Kidney (tissue), 13 donors: ENCODE measurements at regions not wholly inside any gene's neighbourhood (a gene's known extent, or its start where the extent isn't known, plus 50 kb on each side); places are given as distances from the start of the nearest gene placed in this dataset.

ENCODE experiments used
- DNase-seq, 5 donors: peaks; one replicate each; pipeline ENCODE4 v3.0.0-alpha.2; 2013 to 2020
- FAIRE-seq: peaks from 2 replicates; lab custom pipeline; 2012; peaks lifted over from hg19 to GRCh38; lab: Jason Lieb, UNC
- H3K27ac ChIP-seq, 2 donors: one replicate each; pipeline ENCODE4 v1.7.0; 2013; ENCODE audit warnings: low read depth in 2 of 2, low read length in 2 of 2, inconsistent platforms in 1 of 2
- H3K27me3 ChIP-seq: one replicate; pipeline ENCODE4 v1.7.1; 2013; ENCODE audit warnings: low read length, inconsistent platforms; ENCODE audit not compliant: control insufficient read depth, insufficient read depth
- H3K36me3 ChIP-seq, 3 donors: one replicate each; pipeline versions ENCODE4 v1.7.0 to v1.7.1; 2013; ENCODE audit warnings: low read length in 3 of 3, control low read depth in 1 of 3, inconsistent platforms in 1 of 3; ENCODE audit not compliant: insufficient read depth in 3 of 3, control insufficient read depth in 2 of 3
- H3K4me1 ChIP-seq, 3 donors: one replicate each; pipeline versions ENCODE4 v1.7.0 to v1.7.1; 2013; ENCODE audit warnings: low read length in 3 of 3, inconsistent platforms in 1 of 3, low read depth in 1 of 3; ENCODE audit not compliant: control insufficient read depth in 2 of 3, insufficient read depth in 2 of 3
- H3K4me3 ChIP-seq, 3 donors: one replicate each; pipeline versions ENCODE4 v1.7.0 to v1.8.1; 2013; ENCODE audit warnings: low read length in 3 of 3, control low read depth in 1 of 3, inconsistent platforms in 1 of 3
- H3K9ac ChIP-seq, 3 donors: one replicate each; pipeline versions ENCODE4 v1.7.0 to v1.7.1; 2013; ENCODE audit warnings: low read length in 3 of 3, control low read depth in 1 of 3, inconsistent platforms in 1 of 3
- H3K9me3 ChIP-seq, 3 donors: one replicate each; pipeline versions ENCODE4 v1.7.0 to v1.7.1; 2013; ENCODE audit warnings: low read length in 3 of 3, control low read depth in 1 of 3, inconsistent platforms in 1 of 3; ENCODE audit not compliant: control insufficient read depth in 2 of 3, insufficient read depth in 1 of 3
- CTCF ChIP-seq: IDR thresholded peaks from 3 replicates; pipeline ENCODE4 v1.5.1; 2012; ENCODE audit warnings: mild to moderate bottlenecking, moderate library complexity, borderline replicate concordance; ENCODE audit not compliant: insufficient read depth; ENCODE audit errors: extremely low read depth
- intact Hi-C: fragments of 100-400 bp; cut with DNase I; formaldehyde crosslinking; loops from one replicate; pipeline ENCODE4 v1.11.1; 2022
- donor health status: control.
- donor health status: control.
- donor health status: control.
- donor health status: control.
- donor health status: control.
- donor health status: DM: yes; HTN: yes; CAD: no.
- donor health status: Normal renal cell carcinoma (clear cell type).

DNA sequence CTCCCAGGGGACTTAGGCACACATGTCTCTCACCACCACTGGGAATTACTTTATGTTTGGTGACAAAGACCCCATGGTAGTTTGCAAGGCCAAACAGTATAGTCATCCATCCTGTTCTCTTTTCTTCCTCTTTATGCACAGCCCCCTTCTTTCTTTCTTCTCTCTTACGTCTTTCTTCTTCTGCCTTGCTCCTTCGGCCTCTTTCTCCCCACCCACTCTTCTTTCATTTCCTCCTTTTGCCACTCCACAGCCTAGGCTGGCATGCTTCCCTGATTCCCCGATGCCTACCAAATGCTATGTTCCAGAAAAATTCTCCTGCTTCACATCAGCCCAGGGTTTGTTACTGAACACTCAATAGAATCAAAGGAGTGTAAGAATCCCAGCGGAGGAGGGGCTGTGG, 62.4 kb upstream of the MKLN1 start:
- Histone ChIP-seq H3K4me3 (no peak overlapping the region), H3K27me3 (no peaks in the 10 kb centered on the region), H3K4me1 (no peaks in the 10 kb centered on the region), H3K9ac (no peak overlapping the region), H3K27ac (no peak overlapping the region), H3K36me3 (no peaks in the 10 kb centered on the region), H3K9me3 (no peaks in the 10 kb centered on the region)
- intact Hi-C loops: no loop called here
- DNase-seq (no peak), FAIRE-seq (no peak)
- no peak for TF ChIP-seq CTCF

DNA sequence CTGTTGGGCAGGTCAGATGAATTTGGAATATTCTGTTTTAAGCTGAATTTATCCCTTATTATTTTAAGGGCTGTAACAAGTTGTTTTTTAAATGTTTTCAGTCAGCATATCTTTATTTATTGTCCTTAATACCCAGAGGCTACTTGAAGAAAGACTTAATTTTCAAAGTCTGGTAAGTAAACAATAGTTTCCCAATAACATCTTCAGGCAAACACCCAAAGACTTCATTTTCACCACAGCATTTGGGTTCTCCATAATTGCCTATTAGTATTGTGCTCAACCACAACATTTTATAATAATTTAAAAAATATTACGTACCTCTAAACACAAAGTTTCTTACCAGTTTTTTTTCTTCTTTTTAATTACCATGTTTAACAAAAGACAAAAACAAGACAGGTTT, 60.0 kb upstream of the MKLN1 start:
- Histone ChIP-seq H3K4me3 (no peak overlapping the region), H3K9me3 (no peaks in the 10 kb centered on the region), H3K36me3 (no peaks in the 10 kb centered on the region), H3K27ac (no peak overlapping the region), H3K27me3 (no peaks in the 10 kb centered on the region), H3K9ac (no peak overlapping the region), H3K4me1 (no peaks in the 10 kb centered on the region)
- FAIRE-seq: no peak
- no peak for TF ChIP-seq CTCF
- intact Hi-C loops: no loop called here
- no peak for DNase-seq

DNA sequence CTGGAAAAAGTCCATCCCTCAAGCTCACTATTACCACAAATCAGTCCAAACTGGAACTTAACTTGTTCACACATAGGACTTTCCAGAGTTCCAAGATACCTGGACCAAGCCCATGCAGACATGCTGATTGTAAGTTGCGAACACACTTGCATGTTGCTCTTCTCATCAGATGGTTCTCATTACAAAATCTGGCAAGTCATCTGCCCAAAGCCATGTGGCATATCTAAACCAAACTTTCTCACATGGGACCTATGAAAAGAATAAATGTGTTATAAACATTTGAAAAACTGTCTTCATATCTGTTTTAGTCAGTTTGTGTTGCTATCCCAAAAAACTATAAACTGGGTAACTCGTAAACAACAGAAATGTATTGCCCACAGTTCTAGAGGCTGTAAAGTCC, 58.8 kb upstream of the MKLN1 start:
- FAIRE-seq (no peak), DNase-seq (no peak)
- H3K9me3 ChIP-seq: no peaks in the 10 kb centered on the region
- TF ChIP-seq CTCF: no peak
- no peak overlapping the region for H3K27ac ChIP-seq
- no peaks in the 10 kb centered on the region for H3K4me1 ChIP-seq
- H3K27me3 ChIP-seq: no peaks in the 10 kb centered on the region
- no peak overlapping the region for H3K4me3 ChIP-seq
- no peaks in the 10 kb centered on the region for H3K36me3 ChIP-seq
- H3K9ac ChIP-seq: no peak overlapping the region
- intact Hi-C loops: no loop called here

GRCh38 chr7:131272086-131272485, 55.6 kb upstream of the MKLN1 start:
- FAIRE-seq (no peak), DNase-seq (no peak)
- intact Hi-C loops: no loop called here
- Histone ChIP-seq H3K27me3 (no peaks in the 10 kb centered on the region), H3K4me3 (no peak overlapping the region), H3K27ac (no peak overlapping the region), H3K9me3 (no peaks in the 10 kb centered on the region), H3K4me1 (no peaks in the 10 kb centered on the region), H3K36me3 (no peaks in the 10 kb centered on the region), H3K9ac (no peak overlapping the region)
- no peak for TF ChIP-seq CTCF
